Hepatocyte (in vitro differentiated cells): ENCODE measurements at regions not wholly inside any gene's neighbourhood (a gene's known extent, or its start where the extent isn't known, plus 50 kb on each side); places are given as distances from the start of the nearest gene placed in this dataset.

Experiments used
- DNase-seq: peaks from one replicate; pipeline ENCODE4 v3.0.0-alpha.2; 2016; ENCODE audit warnings: low spot score
- H2AFZ ChIP-seq: fragments of 200-600 bp; sonication (generic); 2 replicates; pipeline ENCODE4 v1.6.0; 2016; ENCODE audit warnings: antibody characterized with exemption, mild to moderate bottlenecking
- H3K27ac ChIP-seq: fragments of 200-600 bp; sonication (generic); 2 replicates; pipeline ENCODE4 v1.5.1; 2016; ENCODE audit warnings: mild to moderate bottlenecking
- H3K27me3 ChIP-seq: fragments of 200-600 bp; sonication (generic); 2 replicates; pipeline ENCODE4 v1.6.1; 2016
- H3K36me3 ChIP-seq: fragments of 200-600 bp; sonication (generic); replicated peaks from 2 replicates; pipeline ENCODE4 v1.5.1; 2016; ENCODE audit warnings: low read depth; ENCODE audit not compliant: insufficient read depth
- H3K4me1 ChIP-seq: fragments of 200-600 bp; sonication (generic); 2 replicates; pipeline ENCODE4 v1.5.1; 2016; ENCODE audit warnings: mild to moderate bottlenecking, moderate library complexity; ENCODE audit not compliant: insufficient read depth
- H3K4me2 ChIP-seq: fragments of 200-600 bp; sonication (generic); 2 replicates; pipeline ENCODE4 v1.6.0; 2016
- H3K4me3 ChIP-seq: fragments of 200-600 bp; sonication (generic); 2 replicates; pipeline ENCODE4 v1.5.1; 2016; ENCODE audit warnings: mild to moderate bottlenecking
- H3K79me2 ChIP-seq: fragments of 200-600 bp; sonication (generic); 2 replicates; pipeline ENCODE4 v1.6.0; 2017; ENCODE audit warnings: mild to moderate bottlenecking
- H3K9me2 ChIP-seq: fragments of 200-600 bp; sonication (generic); replicated peaks from 2 replicates; pipeline ENCODE4 v1.6.0; 2017; ENCODE audit warnings: mild to moderate bottlenecking; ENCODE audit not compliant: insufficient read depth
- H3K9me3 ChIP-seq: fragments of 200-600 bp; sonication (generic); 2 replicates; pipeline ENCODE4 v1.5.1; 2016; ENCODE audit warnings: low read depth, mild to moderate bottlenecking
- H4K20me1 ChIP-seq: fragments of 200-600 bp; sonication (generic); 2 replicates; pipeline ENCODE4 v1.6.0; 2016; ENCODE audit warnings: mild to moderate bottlenecking; ENCODE audit not compliant: insufficient read depth, poor library complexity, severe bottlenecking
- EZH2 ChIP-seq: fragments of 200-600 bp; sonication (generic); IDR thresholded peaks from 2 replicates; pipeline ENCODE4 v1.6.1; 2016; ENCODE audit warnings: antibody characterized with exemption, mild to moderate bottlenecking, borderline replicate concordance
- EZH2phosphoT487 ChIP-seq: fragments of 200-600 bp; sonication (generic); IDR thresholded peaks from one replicate; pipeline ENCODE4 v1.6.1; 2018; ENCODE audit warnings: antibody characterized with exemption, mild to moderate bottlenecking, low read depth, moderate library complexity; ENCODE audit not compliant: unreplicated experiment, severe bottlenecking
- WGBS: methylation state at CpG from one replicate; pipeline ENCODE4 v1.1.6; 2016; ENCODE audit warnings: low lambda C conversion rate; ENCODE audit errors: missing lambda C conversion rate; 5-methylcytosine and 5-hydroxymethylcytosine counted together
- TF ChIP-seq, protein P1 (sequence below): fragments of 200-600 bp; sonication (generic); IDR thresholded peaks from 2 replicates; pipeline ENCODE4 v1.5.1; 2016; ENCODE audit warnings: antibody characterized with exemption, mild to moderate bottlenecking; ENCODE audit not compliant: poor library complexity

DNA sequence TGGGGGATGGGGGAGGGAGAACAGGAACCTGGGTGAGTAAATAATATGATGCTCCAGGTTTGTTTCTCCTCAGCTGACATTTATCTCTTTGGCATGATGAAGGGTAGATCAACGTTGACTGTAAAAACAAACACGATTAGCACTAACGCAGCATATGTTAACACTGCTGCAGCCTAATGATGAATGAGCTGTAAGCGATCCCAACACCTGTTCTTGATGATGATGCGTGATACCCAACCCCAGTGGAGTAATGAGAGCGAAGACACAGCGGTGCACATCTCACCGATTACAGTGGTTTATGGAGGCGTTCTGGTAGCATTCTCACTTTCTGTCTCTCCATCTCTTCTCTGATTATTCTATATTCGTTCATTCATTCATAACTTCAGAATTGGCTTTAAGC lies 640.4 kb downstream of the USP25 start:
- TF ChIP-seq EZH2 = no peak
- TF ChIP-seq, protein P1, sequence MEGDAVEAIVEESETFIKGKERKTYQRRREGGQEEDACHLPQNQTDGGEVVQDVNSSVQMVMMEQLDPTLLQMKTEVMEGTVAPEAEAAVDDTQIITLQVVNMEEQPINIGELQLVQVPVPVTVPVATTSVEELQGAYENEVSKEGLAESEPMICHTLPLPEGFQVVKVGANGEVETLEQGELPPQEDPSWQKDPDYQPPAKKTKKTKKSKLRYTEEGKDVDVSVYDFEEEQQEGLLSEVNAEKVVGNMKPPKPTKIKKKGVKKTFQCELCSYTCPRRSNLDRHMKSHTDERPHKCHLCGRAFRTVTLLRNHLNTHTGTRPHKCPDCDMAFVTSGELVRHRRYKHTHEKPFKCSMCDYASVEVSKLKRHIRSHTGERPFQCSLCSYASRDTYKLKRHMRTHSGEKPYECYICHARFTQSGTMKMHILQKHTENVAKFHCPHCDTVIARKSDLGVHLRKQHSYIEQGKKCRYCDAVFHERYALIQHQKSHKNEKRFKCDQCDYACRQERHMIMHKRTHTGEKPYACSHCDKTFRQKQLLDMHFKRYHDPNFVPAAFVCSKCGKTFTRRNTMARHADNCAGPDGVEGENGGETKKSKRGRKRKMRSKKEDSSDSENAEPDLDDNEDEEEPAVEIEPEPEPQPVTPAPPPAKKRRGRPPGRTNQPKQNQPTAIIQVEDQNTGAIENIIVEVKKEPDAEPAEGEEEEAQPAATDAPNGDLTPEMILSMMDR = no peak
- TF ChIP-seq EZH2phosphoT487 = no peak
- DNase-seq = no peak
- H3K36me3 ChIP-seq = no peaks in the 10 kb centered on the region
- no peaks in the 10 kb centered on the region for H3K79me2 ChIP-seq
- 89% methylated on average over 10 of the region's 10 CpGs for WGBS
- H3K9me2 ChIP-seq = no peaks in the 10 kb centered on the region
- no peak overlapping the region for H3K4me2 ChIP-seq
- no peak overlapping the region for H3K27ac ChIP-seq
- no peaks in the 10 kb centered on the region for H3K4me1 ChIP-seq
- H3K4me3 ChIP-seq = no peak overlapping the region
- H4K20me1 ChIP-seq = no peaks in the 10 kb centered on the region
- H2AFZ ChIP-seq = no peak overlapping the region
- no peaks in the 10 kb centered on the region for H3K27me3 ChIP-seq
- no peaks in the 10 kb centered on the region for H3K9me3 ChIP-seq

DNA sequence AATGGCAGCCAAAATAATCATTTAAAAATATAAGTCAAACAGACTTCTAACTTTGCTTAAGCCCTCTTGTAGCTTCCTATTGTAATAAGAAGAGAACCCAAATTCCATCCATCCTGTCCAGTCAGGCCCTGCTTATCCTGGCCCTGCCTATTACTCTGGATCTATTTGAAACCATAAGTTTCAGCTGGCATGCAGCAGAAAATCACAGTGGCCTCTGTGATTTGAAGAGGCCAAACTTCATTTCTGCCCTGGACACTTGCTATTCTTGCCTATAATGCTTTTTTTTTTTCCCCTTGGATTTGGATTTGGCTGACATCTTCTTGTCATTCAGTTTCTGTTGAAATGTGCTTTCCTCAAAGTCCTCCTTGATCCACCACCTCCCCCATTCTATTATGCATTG lies 642.8 kb downstream of the USP25 start:
- H3K27ac ChIP-seq = no peak overlapping the region
- H3K4me2 ChIP-seq = no peak overlapping the region
- H3K36me3 ChIP-seq = no peaks in the 10 kb centered on the region
- H3K9me2 ChIP-seq = no peaks in the 10 kb centered on the region
- H3K27me3 ChIP-seq = no peaks in the 10 kb centered on the region
- H2AFZ ChIP-seq = no peak overlapping the region
- no peak for DNase-seq
- no peak overlapping the region for H3K4me3 ChIP-seq
- H4K20me1 ChIP-seq = no peaks in the 10 kb centered on the region
- H3K4me1 ChIP-seq = no peaks in the 10 kb centered on the region
- TF ChIP-seq EZH2 = no peak
- no peak for TF ChIP-seq EZH2phosphoT487
- TF ChIP-seq, protein P1 = no peak
- no peaks in the 10 kb centered on the region for H3K79me2 ChIP-seq
- no peaks in the 10 kb centered on the region for H3K9me3 ChIP-seq

DNA sequence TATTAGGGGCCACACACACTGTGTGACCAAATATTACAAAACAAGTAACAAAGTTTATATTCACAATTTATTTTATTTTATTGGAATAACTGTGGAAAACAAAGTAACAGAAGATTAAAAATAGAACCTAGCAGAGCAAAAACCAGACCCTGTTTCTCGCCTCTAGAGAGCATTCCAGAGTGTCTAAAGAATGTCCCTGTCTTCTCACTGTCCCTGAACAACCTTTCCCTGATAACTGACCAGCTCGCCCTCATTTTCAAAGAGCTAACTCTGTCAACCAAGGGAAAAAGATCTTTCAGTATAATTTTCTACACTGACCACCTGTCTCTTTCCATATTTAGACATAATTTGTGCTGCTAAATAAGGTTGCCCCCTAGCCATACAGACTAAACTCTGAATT lies 646.9 kb downstream of the USP25 start:
- no peak overlapping the region for H3K4me2 ChIP-seq
- no peak overlapping the region for H3K4me3 ChIP-seq
- no peak overlapping the region for H2AFZ ChIP-seq
- H3K36me3 ChIP-seq = no peaks in the 10 kb centered on the region
- H3K27ac ChIP-seq = no peak overlapping the region
- TF ChIP-seq EZH2phosphoT487 = no peak
- TF ChIP-seq EZH2 = no peak
- TF ChIP-seq, protein P1 = no peak
- H3K9me3 ChIP-seq = no peaks in the 10 kb centered on the region
- no peaks in the 10 kb centered on the region for H4K20me1 ChIP-seq
- no peaks in the 10 kb centered on the region for H3K4me1 ChIP-seq
- no peaks in the 10 kb centered on the region for H3K79me2 ChIP-seq
- H3K9me2 ChIP-seq = no peaks in the 10 kb centered on the region
- DNase-seq = no peak
- no peaks in the 10 kb centered on the region for H3K27me3 ChIP-seq
- WGBS = 74% methylated on average over 2 of the region's 2 CpGs

DNA sequence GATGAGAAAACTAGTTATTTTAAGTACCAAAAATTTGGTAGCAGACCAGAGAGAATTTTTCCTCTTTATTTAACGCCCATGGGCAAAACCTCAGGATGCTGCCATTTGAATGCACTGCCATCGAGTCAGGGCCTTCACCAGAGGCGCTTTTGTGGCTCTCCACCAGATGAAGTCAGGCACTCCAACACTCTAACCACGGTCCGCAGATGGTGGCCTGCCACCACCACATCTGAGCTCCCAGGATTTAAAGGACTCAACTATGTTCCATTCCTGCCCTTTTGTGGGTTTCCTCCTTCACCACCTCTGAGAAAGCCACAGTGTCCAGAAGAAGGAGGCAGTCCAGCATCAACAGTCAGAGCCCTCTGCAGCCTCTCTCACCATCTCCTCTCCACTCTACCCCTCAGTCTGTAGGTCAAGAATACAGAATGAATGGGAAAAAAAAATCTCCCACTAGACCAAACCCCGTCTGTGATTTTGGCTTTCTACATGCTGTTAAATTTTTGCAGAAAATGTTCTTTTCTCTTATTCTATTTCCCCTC lies 647.4 kb downstream of the USP25 start:
- Histone ChIP-seq H3K36me3 (no peaks in the 10 kb centered on the region), H3K4me2 (no peak overlapping the region), H4K20me1 (no peaks in the 10 kb centered on the region), H3K4me1 (no peaks in the 10 kb centered on the region), H3K9me3 (no peaks in the 10 kb centered on the region), H3K79me2 (no peaks in the 10 kb centered on the region), H3K9me2 (no peaks in the 10 kb centered on the region), H3K27me3 (no peaks in the 10 kb centered on the region), H3K4me3 (no peak overlapping the region), H3K27ac (no peak overlapping the region), H2AFZ (no peak overlapping the region)
- TF ChIP-seq EZH2phosphoT487 = no peak
- TF ChIP-seq, protein P1 = no peak
- TF ChIP-seq EZH2 = no peak
- DNase-seq = no peak
- WGBS = 95% methylated on average over 6 of the region's 6 CpGs
